ENCODE measurements at regions not wholly inside any gene's neighbourhood (a gene's known extent, or its start where the extent isn't known, plus 50 kb on each side); places are given as distances from the start of the nearest gene placed in this dataset.

GRCh38 chr2:15870565-15870964 lies 69.8 kb upstream of the MYCN start:
- peaks cover 6% of the 10 kb centered on the region; the same call in 1 of the 3 replicates for H3K9me3 Mint-ChIP-seq

GRCh38 chr2:15871239-15871783 lies 69.0 kb upstream of the MYCN start:
- H3K27ac Mint-ChIP-seq = no peak overlapping the region
- H3K9me3 Mint-ChIP-seq = peaks cover 8% of the 10 kb centered on the region; the same call in 1 of the 3 replicates
- Histone ChIP-seq H3K36me3 (ENCODE audit: insufficient read depth) (no peaks in the 10 kb centered on the region), H3K27ac (ENCODE audit: low read depth) (no peak overlapping the region), H4K20me1 (replicated peaks; ENCODE audit: insufficient read depth) (no peaks in the 10 kb centered on the region), H3K79me2 (replicated peaks; ENCODE audit: insufficient read depth) (no peaks in the 10 kb centered on the region), H3K4me1 (ENCODE audit: insufficient read depth) (no peaks in the 10 kb centered on the region), H3K9me2 (ENCODE audit: insufficient read depth) (no peaks in the 10 kb centered on the region; the same call in 1 of the 2 replicates), H3K27me3 (ENCODE audit: insufficient read depth) (no peaks in the 10 kb centered on the region), H3K4me3 (no peak overlapping the region), H2AFZ (no peak overlapping the region), H3F3A (replicated peaks; ENCODE audit: low read depth) (no peaks in the 10 kb centered on the region), H3K4me2 (no peak overlapping the region)
- H3K27me3 Mint-ChIP-seq (ENCODE audit: insufficient read depth, low read depth, poor library complexity) = peaks cover 1% of the 10 kb centered on the region
- TF ChIP-seq CTCF (conservative IDR thresholded peaks at IDR 0.05; ENCODE audit: low read depth in 2 of 2) = no peak
- no peak for TF ChIP-seq NANOG (IDR thresholded peaks at IDR 0.05; ENCODE audit: borderline replicate concordance)
- TF ChIP-seq ZNF114 (CRISPR knock-in tag; IDR thresholded peaks at IDR 0.05) = no peak
- TF ChIP-seq EZH2phosphoT487 (IDR thresholded peaks at IDR 0.05; ENCODE audit: unreplicated experiment) = no peak
- H3K4me1 Mint-ChIP-seq = peaks cover 5% of the 10 kb centered on the region; the same call in 2 of the 3 replicates
- DNase-seq (ENCODE audit: low spot score) (no peak), ATAC-seq (no peak)
- no peak overlapping the region for H3K4me3 Mint-ChIP-seq
- H3K36me3 Mint-ChIP-seq (ENCODE audit: low read depth) = peaks cover 3% of the 10 kb centered on the region; the same call in 2 of the 3 replicates

More at GRCh38 chr2:15870565-15870964, 69.8 kb upstream of the MYCN start:
- Histone ChIP-seq H3K4me1 (ENCODE audit: insufficient read depth) (no peaks in the 10 kb centered on the region), H2AFZ (no peak overlapping the region), H3K27me3 (ENCODE audit: insufficient read depth) (no peaks in the 10 kb centered on the region), H3K36me3 (ENCODE audit: insufficient read depth) (no peaks in the 10 kb centered on the region), H3K27ac (ENCODE audit: low read depth) (no peak overlapping the region), H3K4me3 (no peak overlapping the region), H3K79me2 (replicated peaks; ENCODE audit: insufficient read depth) (no peaks in the 10 kb centered on the region), H3F3A (replicated peaks; ENCODE audit: low read depth) (no peaks in the 10 kb centered on the region), H3K9me2 (ENCODE audit: insufficient read depth) (no peaks in the 10 kb centered on the region; the same call in 1 of the 2 replicates), H4K20me1 (replicated peaks; ENCODE audit: insufficient read depth) (no peaks in the 10 kb centered on the region), H3K4me2 (no peak overlapping the region)
- no peak for TF ChIP-seq CREB1 (CRISPR knock-in tag; IDR thresholded peaks at IDR 0.05; ENCODE audit: low read depth)
- no peak for TF ChIP-seq ETS1 (IDR thresholded peaks at IDR 0.05)
- no peak for TF ChIP-seq NANOG (IDR thresholded peaks at IDR 0.05; ENCODE audit: borderline replicate concordance)
- H3K4me3 Mint-ChIP-seq = no peak overlapping the region
- H3K27ac Mint-ChIP-seq = no peak overlapping the region
- DNase-seq (ENCODE audit: low spot score) = no peak
- peaks cover 3% of the 10 kb centered on the region; the same call in 2 of the 3 replicates for H3K36me3 Mint-ChIP-seq (ENCODE audit: low read depth)
- no peak for ATAC-seq
- H3K4me1 Mint-ChIP-seq = peaks cover 5% of the 10 kb centered on the region; the same call in 2 of the 3 replicates
- peaks cover 1% of the 10 kb centered on the region for H3K27me3 Mint-ChIP-seq (ENCODE audit: insufficient read depth, low read depth, poor library complexity)

- Mint-ChIP-seq H3K9me3 (peaks cover 14% of the 10 kb centered on the region; the same call in 2 of the 3 replicates), H3K27ac (no peak overlapping the region), H3K4me1 (peaks cover 5% of the 10 kb centered on the region; the same call in 2 of the 3 replicates), H3K27me3 (ENCODE audit: insufficient read depth, low read depth, poor library complexity) (no peaks in the 10 kb centered on the region), H3K4me3 (no peak overlapping the region), H3K36me3 (ENCODE audit: low read depth) (peaks cover 7% of the 10 kb centered on the region; the same call in 2 of the 3 replicates)
- no peak for ATAC-seq
- Histone ChIP-seq H3K4me1 (ENCODE audit: insufficient read depth) (no peaks in the 10 kb centered on the region), H4K20me1 (replicated peaks; ENCODE audit: insufficient read depth) (no peaks in the 10 kb centered on the region), H3F3A (replicated peaks; ENCODE audit: low read depth) (no peaks in the 10 kb centered on the region), H2AFZ (0 out of 2 replicates have a peak overlapping the region, but pooled peaks have one; percentile 32), H3K27me3 (ENCODE audit: insufficient read depth) (no peaks in the 10 kb centered on the region), H3K9me2 (ENCODE audit: insufficient read depth) (no peaks in the 10 kb centered on the region; the same call in 1 of the 2 replicates), H3K27ac (ENCODE audit: low read depth) (no peak overlapping the region), H3K4me2 (no peak overlapping the region), H3K4me3 (no peak overlapping the region), H3K79me2 (replicated peaks; ENCODE audit: insufficient read depth) (no peaks in the 10 kb centered on the region), H3K36me3 (ENCODE audit: insufficient read depth) (no peaks in the 10 kb centered on the region)
- no peak for DNase-seq (ENCODE audit: low spot score)
- no peak for TF ChIP-seq ZNF331 (CRISPR knock-in tag; IDR thresholded peaks at IDR 0.05; ENCODE audit: low read depth)
- TF ChIP-seq ETS1 (IDR thresholded peaks at IDR 0.05) = no peak
- no peak for TF ChIP-seq JUNB (IDR thresholded peaks at IDR 0.05; ENCODE audit: unreplicated experiment)
- TF ChIP-seq CREB1 (CRISPR knock-in tag; IDR thresholded peaks at IDR 0.05; ENCODE audit: low read depth) = no peak
- TF ChIP-seq ZNF114 (CRISPR knock-in tag; IDR thresholded peaks at IDR 0.05) = no peak
- no peak for TF ChIP-seq NANOG (IDR thresholded peaks at IDR 0.05; ENCODE audit: borderline replicate concordance)
- TF ChIP-seq EZH2phosphoT487 (IDR thresholded peaks at IDR 0.05; ENCODE audit: unreplicated experiment) = no peak
- TF ChIP-seq POLR2AphosphoS5 (IDR thresholded peaks at IDR 0.05; ENCODE audit: low read depth) = no peak
Measured at GRCh38 chr2:15872854-15873253, 67.5 kb upstream of the MYCN start.

Measured in GM23338 (cell line).